HG02970 (cell line): ENCODE measurements at regions not wholly inside any gene's neighbourhood (a gene's known extent, or its start where the extent isn't known, plus 50 kb on each side); places are given as distances from the start of the nearest gene placed in this dataset.

Experiments used
- ATAC-seq: cut with Tn5 transposase; IDR thresholded peaks from one replicate; pipeline ENCODE4 v1.9.1; 2021; ENCODE audit warnings: mild to moderate bottlenecking, moderate library complexity, moderate number of reproducible peaks; ENCODE audit not compliant: unreplicated experiment, low FRiP score

DNA sequence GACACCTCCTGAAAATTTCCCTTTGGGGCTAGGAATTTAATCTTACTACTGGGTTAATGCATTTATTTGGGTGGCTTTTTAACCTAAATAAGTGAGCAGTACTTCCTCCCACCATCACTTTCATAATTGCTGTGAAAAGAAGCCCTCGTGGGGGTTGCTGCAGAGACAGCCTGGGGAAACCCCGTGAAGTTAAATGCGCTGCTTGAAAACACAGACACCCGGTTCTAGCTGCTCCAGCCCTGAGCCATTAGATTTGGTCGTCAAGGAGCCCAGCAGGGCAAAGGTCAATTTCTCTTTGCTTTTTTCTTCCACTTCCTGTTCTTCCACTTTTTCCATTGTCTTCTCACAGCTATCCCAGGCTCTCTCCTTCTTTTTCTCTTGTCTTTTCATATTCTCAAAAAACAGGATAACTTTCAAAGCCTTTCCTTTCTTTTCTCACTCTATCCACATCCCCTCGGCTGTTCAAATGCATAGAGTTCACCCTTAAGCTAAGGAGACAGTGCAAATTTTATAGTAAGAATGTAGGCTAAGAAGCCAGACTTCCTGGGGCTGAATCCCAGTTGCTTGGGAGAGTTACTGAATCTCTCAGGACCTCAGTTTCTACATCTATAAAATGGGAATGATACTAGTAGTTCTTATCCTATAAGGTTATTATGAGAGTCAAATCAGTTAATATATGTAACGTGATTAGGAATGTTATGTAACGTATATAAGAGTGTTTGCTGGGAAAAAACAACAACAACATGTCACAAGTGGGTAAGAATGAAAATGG, 91.5 kb upstream of the ZNF827 start:
- ATAC-seq: peak; percentile 66

DNA sequence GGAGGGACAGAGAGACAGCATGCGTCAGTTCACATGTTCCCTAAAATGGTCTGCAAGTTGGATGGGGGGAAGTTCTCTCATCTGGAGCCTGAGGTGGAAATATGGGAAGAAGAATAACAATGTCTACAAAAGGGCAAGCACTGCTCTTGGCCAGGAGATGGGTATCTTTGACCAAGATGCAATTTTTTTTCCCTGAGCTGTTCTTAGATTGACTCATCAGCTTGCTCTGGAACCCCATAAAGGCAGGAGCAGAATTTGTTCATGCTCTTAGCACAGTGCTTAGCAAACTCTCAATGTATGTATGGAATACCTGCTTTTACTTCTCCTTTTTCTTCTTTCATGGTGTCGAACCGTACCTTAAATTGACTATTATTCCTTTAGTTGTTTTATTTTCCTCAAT, 90.5 kb upstream of the ZNF827 start:
- no peak for ATAC-seq

DNA sequence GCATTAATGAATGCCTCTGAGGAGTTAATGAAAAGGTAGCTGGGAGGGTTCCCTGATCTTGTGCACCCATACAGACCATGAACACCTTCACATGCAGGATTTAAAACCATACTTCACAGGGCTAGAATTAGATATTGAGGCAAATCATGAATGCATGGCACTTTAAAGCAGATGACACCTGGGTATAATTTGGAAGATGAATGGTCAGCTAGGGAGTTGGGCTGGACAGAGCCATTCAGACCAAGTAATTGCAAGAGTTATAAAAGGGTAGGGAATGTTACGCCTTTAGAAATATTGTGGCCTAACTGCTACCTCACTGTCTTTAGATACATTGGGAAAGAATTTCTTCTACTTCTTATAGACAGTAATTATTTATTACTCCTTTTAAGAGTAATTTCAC, 89.1 kb upstream of the ZNF827 start:
- ATAC-seq: no peak

DNA sequence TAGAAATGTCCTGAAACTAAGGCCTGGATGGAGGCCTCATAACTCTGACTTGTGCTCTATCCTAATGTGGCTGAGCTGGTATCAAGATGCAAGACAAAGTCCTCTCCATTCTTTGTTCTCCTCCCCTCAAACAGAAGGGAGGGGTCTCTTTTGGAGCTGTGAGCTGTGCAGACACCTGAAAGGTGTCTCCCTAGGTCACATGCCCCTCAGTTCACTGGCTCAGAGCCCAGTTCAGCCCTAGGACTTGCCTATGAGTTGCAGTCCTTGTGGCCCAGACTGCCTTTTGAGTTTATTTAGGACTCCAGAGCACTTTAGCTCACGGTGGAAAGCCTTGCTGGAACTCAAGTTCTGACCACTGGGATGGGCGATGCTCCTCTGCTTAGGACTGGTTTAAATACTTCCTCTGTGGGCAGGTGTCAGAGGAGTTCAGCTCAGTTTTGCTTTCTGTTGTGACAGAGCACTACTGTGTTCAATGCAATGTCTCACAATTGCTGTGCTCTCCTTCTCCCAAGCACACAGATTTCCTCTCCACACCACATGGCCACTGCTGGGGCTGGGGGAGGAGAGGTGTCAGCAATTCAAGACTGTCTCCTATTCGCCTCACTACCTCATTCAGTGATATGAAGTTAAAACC, 84.8 kb upstream of the ZNF827 start:
- ATAC-seq: peak; percentile 77

DNA sequence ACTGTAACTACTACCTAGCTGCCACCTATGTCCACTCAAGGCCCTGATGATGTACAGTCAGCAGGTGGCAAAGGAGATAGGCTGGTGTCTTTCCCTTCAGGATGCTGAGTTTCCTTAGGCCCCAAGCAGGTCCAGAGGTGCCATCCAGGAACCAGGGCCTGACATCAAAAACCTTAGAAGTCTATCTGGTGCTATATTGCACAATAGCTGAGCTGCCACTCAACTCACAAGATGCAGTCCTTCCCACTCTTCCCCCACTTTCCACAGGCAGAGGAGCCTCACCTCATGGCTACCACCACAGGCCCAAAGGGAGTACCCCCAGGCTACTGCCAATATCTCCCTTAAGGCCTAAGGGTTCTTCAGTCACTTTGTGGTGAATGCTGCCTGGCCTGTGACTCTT, 83.9 kb upstream of the ZNF827 start:
- ATAC-seq: no peak

DNA sequence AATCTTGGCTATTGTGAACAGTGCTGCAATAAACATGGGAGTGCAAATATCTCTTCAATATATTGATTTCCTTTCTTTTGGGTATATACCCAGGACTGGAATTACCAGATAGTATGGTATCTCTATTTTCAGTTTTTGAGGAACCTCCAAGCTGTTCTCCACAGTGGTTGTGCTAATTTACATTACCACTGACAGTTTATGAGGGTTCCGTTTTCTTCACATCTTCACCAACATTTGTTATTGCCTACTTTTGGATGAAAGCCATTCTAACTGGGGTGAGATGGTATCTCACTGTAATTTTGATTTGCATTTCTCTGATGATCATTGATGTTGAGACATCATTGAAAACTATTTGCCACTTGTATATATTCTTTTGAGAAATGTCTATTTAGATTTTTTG, 79.6 kb upstream of the ZNF827 start:
- ATAC-seq: no peak

DNA sequence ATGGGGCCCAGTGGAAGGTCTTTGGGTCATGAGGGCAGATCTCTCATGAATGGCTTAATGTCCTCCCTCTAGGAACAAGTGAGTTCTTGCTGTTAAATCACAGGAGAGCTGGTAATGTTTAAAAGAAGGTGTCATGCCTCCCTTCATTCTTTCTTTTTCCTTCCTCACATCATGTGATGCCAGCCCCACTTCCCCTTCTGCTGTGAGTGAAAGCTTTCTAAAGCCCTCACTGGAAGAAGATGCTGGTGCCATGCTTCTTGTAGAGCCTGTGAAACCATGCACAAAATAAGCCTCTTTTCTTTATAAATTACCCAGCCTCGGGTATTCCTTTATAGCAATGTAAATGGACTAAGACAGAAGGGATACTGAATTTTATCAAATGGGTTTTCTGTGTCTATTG, 66.1 kb upstream of the ZNF827 start:
- ATAC-seq: no peak

DNA sequence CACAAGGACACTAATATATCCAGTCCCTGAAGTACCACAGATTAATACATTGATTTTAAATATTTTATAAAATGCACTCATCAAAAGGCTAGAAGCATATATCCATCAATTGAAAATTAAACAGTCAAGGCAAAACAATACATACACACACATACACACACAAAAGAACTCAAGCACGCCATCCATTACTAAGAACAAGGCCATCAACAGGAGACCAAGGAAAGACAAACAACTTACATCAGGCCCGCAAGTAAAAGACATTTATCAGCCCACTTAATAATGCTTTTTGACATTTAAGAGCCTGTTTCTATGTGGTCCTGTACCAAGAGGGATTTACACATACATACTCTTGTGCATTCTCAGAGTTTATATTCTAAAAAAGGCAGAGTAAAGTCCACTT, 50.0 kb upstream of the ZNF827 start:
- ATAC-seq: no peak
